ENCODE measurements at regions not wholly inside any gene's neighbourhood (a gene's known extent, or its start where the extent isn't known, plus 50 kb on each side); places are given as distances from the start of the nearest gene placed in this dataset.

- intact Hi-C loops (cut with micrococcal nuclease), result no loop called here
- Histone ChIP-seq H3K9me3 (ENCODE audit: low read length) (no peaks in the 10 kb centered on the region; the same call in 1 of the 2 replicates), H3K4me3 (ENCODE audit: low read length) (no peak overlapping the region), H4K20me1 (ENCODE audit: low read length) (no peaks in the 10 kb centered on the region), H3K9me2 (replicated peaks; ENCODE audit: low read length) (no peaks in the 10 kb centered on the region), H3K36me3 (ENCODE audit: low read depth, low read length) (no peaks in the 10 kb centered on the region), H3F3A (ENCODE audit: low read length, unreplicated experiment) (no peaks in the 10 kb centered on the region), H3K79me2 (ENCODE audit: low read length) (no peaks in the 10 kb centered on the region), H3K27ac (ENCODE audit: low read length) (no peak overlapping the region), H3K4me1 (ENCODE audit: insufficient read depth, low read length) (no peaks in the 10 kb centered on the region), H3K4me2 (ENCODE audit: low read length) (no peak overlapping the region), H3K27me3 (ENCODE audit: low read length) (peaks cover 8% of the 10 kb centered on the region; the same call in 1 of the 2 replicates), H2AFZ (ENCODE audit: low read length) (no peak overlapping the region), H3K9ac (ENCODE audit: low read length) (no peak overlapping the region)
- no TSS peak for BruUV-seq (replicated peaks)
- DNase-seq (no peak), ATAC-seq (no peak)
- CTCF ChIA-PET, result no interaction called here
- TF ChIP-seq EZH2 (IDR thresholded peaks at IDR 0.05; ENCODE audit: low read length, unreplicated experiment) (no peak), EZH2phosphoT487 (IDR thresholded peaks at IDR 0.05; ENCODE audit: borderline replicate concordance, low read length) (no peak)
- TF ChIP-seq, protein P1, sequence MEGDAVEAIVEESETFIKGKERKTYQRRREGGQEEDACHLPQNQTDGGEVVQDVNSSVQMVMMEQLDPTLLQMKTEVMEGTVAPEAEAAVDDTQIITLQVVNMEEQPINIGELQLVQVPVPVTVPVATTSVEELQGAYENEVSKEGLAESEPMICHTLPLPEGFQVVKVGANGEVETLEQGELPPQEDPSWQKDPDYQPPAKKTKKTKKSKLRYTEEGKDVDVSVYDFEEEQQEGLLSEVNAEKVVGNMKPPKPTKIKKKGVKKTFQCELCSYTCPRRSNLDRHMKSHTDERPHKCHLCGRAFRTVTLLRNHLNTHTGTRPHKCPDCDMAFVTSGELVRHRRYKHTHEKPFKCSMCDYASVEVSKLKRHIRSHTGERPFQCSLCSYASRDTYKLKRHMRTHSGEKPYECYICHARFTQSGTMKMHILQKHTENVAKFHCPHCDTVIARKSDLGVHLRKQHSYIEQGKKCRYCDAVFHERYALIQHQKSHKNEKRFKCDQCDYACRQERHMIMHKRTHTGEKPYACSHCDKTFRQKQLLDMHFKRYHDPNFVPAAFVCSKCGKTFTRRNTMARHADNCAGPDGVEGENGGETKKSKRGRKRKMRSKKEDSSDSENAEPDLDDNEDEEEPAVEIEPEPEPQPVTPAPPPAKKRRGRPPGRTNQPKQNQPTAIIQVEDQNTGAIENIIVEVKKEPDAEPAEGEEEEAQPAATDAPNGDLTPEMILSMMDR (conservative IDR thresholded peaks at IDR 0.05; ENCODE audit: low read depth, low read length), result no peak
- POLR2A ChIA-PET (ENCODE audit: unreplicated experiment), result no interaction called here
These were observed 337.0 kb downstream of the CDH26 start for GRCh38 chr20:60295214-60295613.

DNA sequence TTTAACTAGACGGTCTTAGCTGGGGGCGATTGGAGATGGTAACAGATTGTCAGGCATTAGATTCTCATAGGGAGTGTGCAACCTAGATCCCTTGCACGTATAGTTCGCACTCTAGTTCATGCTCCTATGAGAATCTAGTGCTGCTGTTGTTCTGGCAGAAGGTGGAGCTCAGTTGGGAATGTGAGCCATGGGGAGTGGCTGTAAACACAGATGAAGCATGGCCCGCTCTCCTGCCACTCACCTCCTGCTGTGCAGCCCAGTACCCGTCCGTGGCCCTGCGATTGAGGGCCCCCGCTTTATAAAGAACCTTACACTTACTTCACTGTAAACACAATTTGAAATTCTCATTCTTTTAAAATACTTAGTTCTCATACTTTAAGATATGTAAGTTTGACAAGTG is 339.4 kb downstream of the CDH26 start:
- no peak overlapping the region for H3K9ac ChIP-seq (ENCODE audit: low read length)
- H3K36me3 ChIP-seq (ENCODE audit: low read depth, low read length), result no peaks in the 10 kb centered on the region
- H3K4me2 ChIP-seq (ENCODE audit: low read length), result no peak overlapping the region
- intact Hi-C loops (cut with micrococcal nuclease), result no loop called here
- no peaks in the 10 kb centered on the region; the same call in 1 of the 2 replicates for H3K9me3 ChIP-seq (ENCODE audit: low read length)
- H3K27me3 ChIP-seq (ENCODE audit: low read length), result peaks cover 8% of the 10 kb centered on the region; the same call in 1 of the 2 replicates
- DNase-seq (no peak), ATAC-seq (no peak)
- no peak overlapping the region for H3K4me3 ChIP-seq (ENCODE audit: low read length)
- no peak overlapping the region for H2AFZ ChIP-seq (ENCODE audit: low read length)
- no peaks in the 10 kb centered on the region for H3K79me2 ChIP-seq (ENCODE audit: low read length)
- H4K20me1 ChIP-seq (ENCODE audit: low read length), result no peaks in the 10 kb centered on the region
- CTCF ChIA-PET, result no interaction called here
- TF ChIP-seq, protein P1 (conservative IDR thresholded peaks at IDR 0.05; ENCODE audit: low read depth, low read length), result no peak
- H3K9me2 ChIP-seq (replicated peaks; ENCODE audit: low read length), result no peaks in the 10 kb centered on the region
- POLR2A ChIA-PET (ENCODE audit: unreplicated experiment), result no interaction called here
- H3F3A ChIP-seq (ENCODE audit: low read length, unreplicated experiment), result no peaks in the 10 kb centered on the region
- BruUV-seq (replicated peaks), result no TSS peak
- H3K4me1 ChIP-seq (ENCODE audit: insufficient read depth, low read length), result no peaks in the 10 kb centered on the region
- no peak overlapping the region for H3K27ac ChIP-seq (ENCODE audit: low read length)

DNA sequence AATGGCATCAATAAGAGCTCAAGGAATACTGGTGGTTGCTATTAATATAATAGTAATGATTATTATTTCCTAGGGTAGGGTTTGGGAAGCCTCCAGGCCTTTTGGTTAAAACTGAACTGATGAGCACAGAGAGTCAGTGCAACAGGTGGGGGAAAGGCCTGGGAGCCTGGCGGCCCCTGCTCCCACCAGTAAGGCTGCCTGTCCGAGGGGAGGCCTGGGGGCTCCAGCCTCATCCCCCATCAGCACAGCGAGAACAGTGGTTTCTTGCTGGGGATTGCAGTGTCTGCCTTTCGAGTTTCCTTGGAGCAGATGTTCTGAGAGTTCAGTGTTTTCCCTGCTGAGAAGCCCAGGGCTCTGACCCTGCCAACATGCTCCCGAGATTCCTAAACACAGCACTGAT is 340.4 kb downstream of the CDH26 start:
- H3K27ac ChIP-seq (ENCODE audit: low read length), result no peak overlapping the region
- no peaks in the 10 kb centered on the region for H3F3A ChIP-seq (ENCODE audit: low read length, unreplicated experiment)
- H4K20me1 ChIP-seq (ENCODE audit: low read length), result no peaks in the 10 kb centered on the region
- no TSS peak for BruUV-seq (replicated peaks)
- DNase-seq (no peak), ATAC-seq (no peak)
- H3K9me2 ChIP-seq (replicated peaks; ENCODE audit: low read length), result no peaks in the 10 kb centered on the region
- TF ChIP-seq, protein P1 (conservative IDR thresholded peaks at IDR 0.05; ENCODE audit: low read depth, low read length), result no peak
- TF ChIP-seq EZH2 (IDR thresholded peaks at IDR 0.05; ENCODE audit: low read length, unreplicated experiment) (no peak), EZH2phosphoT487 (IDR thresholded peaks at IDR 0.05; ENCODE audit: borderline replicate concordance, low read length) (no peak)
- no peaks in the 10 kb centered on the region for H3K4me1 ChIP-seq (ENCODE audit: insufficient read depth, low read length)
- intact Hi-C loops (cut with micrococcal nuclease), result no loop called here
- H3K79me2 ChIP-seq (ENCODE audit: low read length), result no peaks in the 10 kb centered on the region
- peaks cover 8% of the 10 kb centered on the region; the same call in 1 of the 2 replicates for H3K27me3 ChIP-seq (ENCODE audit: low read length)
- H3K9ac ChIP-seq (ENCODE audit: low read length), result no peak overlapping the region
- ChIA-PET CTCF (no interaction called here), POLR2A (ENCODE audit: unreplicated experiment) (no interaction called here)
- H3K4me2 ChIP-seq (ENCODE audit: low read length), result no peak overlapping the region
- H3K4me3 ChIP-seq (ENCODE audit: low read length), result no peak overlapping the region
- no peak overlapping the region for H2AFZ ChIP-seq (ENCODE audit: low read length)
- H3K9me3 ChIP-seq (ENCODE audit: low read length), result no peaks in the 10 kb centered on the region; the same call in 1 of the 2 replicates
- H3K36me3 ChIP-seq (ENCODE audit: low read depth, low read length), result no peaks in the 10 kb centered on the region
